PC-9 (cell line): ENCODE measurements at regions not wholly inside any gene's neighbourhood (a gene's known extent, or its start where the extent isn't known, plus 50 kb on each side); places are given as distances from the start of the nearest gene placed in this dataset.

Experiments
- BruUV-seq: library from RNA; stranded (reverse); fragments of 400-500 nt; replicated peaks from 2 replicates; lab custom pipeline; 2021; lab: Mats Ljungman, UMichigan
- CTCF ChIA-PET: fragments of 300-600 bp; sonication (Branson Sonifier 250); formaldehyde crosslinking; loops from one replicate; lab custom pipeline; 2022; ENCODE audit warnings: antibody characterized with exemption; lab: Charles Lee
- POLR2A ChIA-PET: fragments of 300-600 bp; sonication (Branson Sonifier 250); formaldehyde crosslinking; loops from one replicate; lab custom pipeline; 2022; ENCODE audit warnings: antibody characterized with exemption; ENCODE audit not compliant: unreplicated experiment; lab: Charles Lee
- DNase-seq, 2 experiments: peaks; one replicate each; pipeline versions ENCODE4 v3.0.0 to v3.0.0-alpha.2; 2015 to 2022; ENCODE audit warnings: mixed read lengths in 1 of 2
- H2AFZ ChIP-seq: fragments of 200-600 bp; sonication (generic); 2 replicates; pipeline ENCODE4 v1.8.1; 2017; ENCODE audit warnings: antibody characterized with exemption
- H3F3A ChIP-seq: fragments of 200-600 bp; sonication (generic); 2 replicates; pipeline ENCODE4 v1.8.1; 2017; ENCODE audit warnings: antibody characterized with exemption, mild to moderate bottlenecking, low read depth; ENCODE audit not compliant: insufficient read depth
- H3K27ac ChIP-seq: fragments of 200-600 bp; sonication (generic); 2 replicates; pipeline ENCODE4 v1.6.1; 2016; ENCODE audit warnings: mixed run types
- H3K27me3 ChIP-seq: fragments of 200-600 bp; sonication (generic); 2 replicates; pipeline ENCODE4 v1.6.1; 2016; ENCODE audit warnings: low read depth, mixed run types; ENCODE audit not compliant: insufficient read depth
- H3K36me3 ChIP-seq: fragments of 200-600 bp; sonication (generic); 2 replicates; pipeline ENCODE4 v1.6.1; 2016; ENCODE audit warnings: low read depth, mixed run types
- H3K4me1 ChIP-seq: fragments of 200-600 bp; sonication (generic); replicated peaks from 2 replicates; pipeline ENCODE4 v1.6.1; 2016; ENCODE audit warnings: mixed run types; ENCODE audit not compliant: insufficient read depth
- H3K4me2 ChIP-seq: fragments of 200-600 bp; sonication (generic); 2 replicates; pipeline ENCODE4 v1.6.1; 2017; ENCODE audit warnings: mixed run types
- H3K4me3 ChIP-seq: fragments of 200-600 bp; sonication (generic); 2 replicates; pipeline ENCODE4 v1.6.1; 2016; ENCODE audit warnings: mixed run types
- H3K79me2 ChIP-seq: fragments of 200-600 bp; sonication (generic); 2 replicates; pipeline ENCODE4 v1.6.1; 2017; ENCODE audit warnings: low read depth, mixed run types
- H3K9me2 ChIP-seq: fragments of 200-600 bp; sonication (generic); 2 replicates; pipeline ENCODE4 v1.8.1; 2017; ENCODE audit warnings: mild to moderate bottlenecking; ENCODE audit not compliant: insufficient read depth
- H3K9me3 ChIP-seq: fragments of 200-600 bp; sonication (generic); 2 replicates; pipeline ENCODE4 v1.8.1; 2016; ENCODE audit warnings: low read depth; ENCODE audit not compliant: insufficient read depth
- H4K20me1 ChIP-seq: fragments of 200-600 bp; sonication (generic); 2 replicates; pipeline ENCODE4 v1.8.1; 2017; ENCODE audit not compliant: insufficient read depth
- EZH2 ChIP-seq: fragments of 200-600 bp; sonication (generic); IDR thresholded peaks from 2 replicates; pipeline ENCODE4 v1.8.0; 2017; ENCODE audit warnings: antibody characterized with exemption, low read depth
- intact Hi-C: fragments of 100-400 bp; cut with micrococcal nuclease; formaldehyde crosslinking; loops from one replicate; pipeline ENCODE4 v1.10.0; 2022; ENCODE audit not compliant: unreplicated experiment
- TF ChIP-seq, protein P1 (sequence below): fragments of 200-600 bp; sonication (generic); conservative IDR thresholded peaks from 2 replicates; pipeline ENCODE4 v1.6.1; 2017; ENCODE audit warnings: mixed run types, antibody characterized with exemption, mild to moderate bottlenecking, moderate library complexity

DNA sequence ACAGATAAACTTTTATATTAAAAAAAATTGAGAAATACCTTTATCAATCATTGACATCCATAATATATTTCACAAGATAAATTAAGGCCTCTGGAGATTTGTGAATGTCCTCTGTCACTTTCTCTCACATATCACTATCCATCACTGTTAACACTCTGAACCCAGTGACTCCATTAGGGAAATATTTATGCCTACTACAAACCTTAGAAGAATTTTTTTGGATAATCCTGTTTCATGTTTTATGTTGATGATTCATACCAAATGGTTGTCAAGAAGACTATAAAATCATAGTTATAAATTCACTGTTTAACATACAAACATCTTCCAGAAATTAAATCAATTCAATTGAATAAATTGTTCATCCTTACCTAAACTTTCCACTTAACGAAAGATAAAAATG, 357.6 kb upstream of the CDH10 start:
- H3K4me2 ChIP-seq: no peak overlapping the region
- no peaks in the 10 kb centered on the region for H3F3A ChIP-seq
- H3K9me2 ChIP-seq: no peaks in the 10 kb centered on the region
- BruUV-seq: no TSS peak
- POLR2A ChIA-PET: no interaction called here
- no peaks in the 10 kb centered on the region for H3K27me3 ChIP-seq
- no peaks in the 10 kb centered on the region for H3K36me3 ChIP-seq
- no peak for DNase-seq
- no peak for TF ChIP-seq EZH2
- TF ChIP-seq, protein P1, sequence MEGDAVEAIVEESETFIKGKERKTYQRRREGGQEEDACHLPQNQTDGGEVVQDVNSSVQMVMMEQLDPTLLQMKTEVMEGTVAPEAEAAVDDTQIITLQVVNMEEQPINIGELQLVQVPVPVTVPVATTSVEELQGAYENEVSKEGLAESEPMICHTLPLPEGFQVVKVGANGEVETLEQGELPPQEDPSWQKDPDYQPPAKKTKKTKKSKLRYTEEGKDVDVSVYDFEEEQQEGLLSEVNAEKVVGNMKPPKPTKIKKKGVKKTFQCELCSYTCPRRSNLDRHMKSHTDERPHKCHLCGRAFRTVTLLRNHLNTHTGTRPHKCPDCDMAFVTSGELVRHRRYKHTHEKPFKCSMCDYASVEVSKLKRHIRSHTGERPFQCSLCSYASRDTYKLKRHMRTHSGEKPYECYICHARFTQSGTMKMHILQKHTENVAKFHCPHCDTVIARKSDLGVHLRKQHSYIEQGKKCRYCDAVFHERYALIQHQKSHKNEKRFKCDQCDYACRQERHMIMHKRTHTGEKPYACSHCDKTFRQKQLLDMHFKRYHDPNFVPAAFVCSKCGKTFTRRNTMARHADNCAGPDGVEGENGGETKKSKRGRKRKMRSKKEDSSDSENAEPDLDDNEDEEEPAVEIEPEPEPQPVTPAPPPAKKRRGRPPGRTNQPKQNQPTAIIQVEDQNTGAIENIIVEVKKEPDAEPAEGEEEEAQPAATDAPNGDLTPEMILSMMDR: no peak
- 0 out of 2 replicates have a peak, but pooled peaks cover 3% of the 10 kb centered on the region for H4K20me1 ChIP-seq
- no peaks in the 10 kb centered on the region for H3K79me2 ChIP-seq
- intact Hi-C loops: no loop called here
- H3K9me3 ChIP-seq: no peaks in the 10 kb centered on the region; the same call in 1 of the 2 replicates
- H3K4me1 ChIP-seq: no peaks in the 10 kb centered on the region
- no peak overlapping the region for H3K27ac ChIP-seq
- H3K4me3 ChIP-seq: no peak overlapping the region
- CTCF ChIA-PET: no interaction called here
- H2AFZ ChIP-seq: no peak overlapping the region

DNA sequence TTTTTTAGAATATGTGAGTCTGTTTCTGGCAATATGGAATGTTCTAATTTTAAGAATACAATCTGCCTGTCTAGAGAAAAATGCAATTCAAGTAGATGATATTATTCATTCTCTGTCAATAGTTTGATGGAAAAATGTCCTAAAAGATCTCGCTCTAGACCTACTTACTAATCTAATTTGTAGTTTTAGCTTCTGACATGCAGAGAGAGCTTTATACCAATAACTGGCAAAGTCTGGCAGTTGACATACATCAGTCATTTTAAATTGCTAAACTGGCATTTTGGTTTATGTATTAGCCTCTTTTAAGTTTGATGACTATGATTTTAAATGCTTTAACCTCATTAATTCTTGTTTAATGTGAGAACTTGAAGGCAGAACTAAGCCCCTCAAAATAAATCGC, 355.0 kb upstream of the CDH10 start:
- CTCF ChIA-PET: no interaction called here
- POLR2A ChIA-PET: no interaction called here

DNA sequence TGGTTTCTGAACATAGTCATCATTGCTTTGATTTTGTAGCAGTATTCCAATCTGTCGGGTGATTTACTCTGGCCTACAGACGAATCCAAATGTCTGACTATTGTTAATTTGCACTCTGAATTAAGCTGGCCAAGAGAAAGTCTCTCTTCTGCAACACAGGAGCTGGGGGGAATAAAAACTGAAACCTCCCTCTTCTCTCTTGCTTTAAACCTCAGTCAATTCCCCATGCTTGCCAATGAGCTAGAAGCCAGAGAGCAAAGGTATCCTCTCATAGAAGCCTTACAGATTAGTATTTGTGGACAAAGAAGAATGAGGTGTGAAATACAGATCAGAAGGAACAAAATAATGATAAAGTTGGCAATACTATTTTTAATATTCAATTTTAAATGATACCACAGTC, 353.9 kb upstream of the CDH10 start:
- CTCF ChIA-PET: no interaction called here

More for the DNA sequence above, 355.0 kb upstream of the CDH10 start:
- BruUV-seq: no TSS peak
- Histone ChIP-seq H3K79me2 (no peaks in the 10 kb centered on the region), H3K27me3 (no peaks in the 10 kb centered on the region), H3K36me3 (no peaks in the 10 kb centered on the region), H3K4me3 (no peak overlapping the region), H4K20me1 (no peaks in the 10 kb centered on the region), H3K27ac (no peak overlapping the region), H3K4me2 (no peak overlapping the region), H2AFZ (no peak overlapping the region), H3K9me2 (no peaks in the 10 kb centered on the region), H3K9me3 (no peaks in the 10 kb centered on the region; the same call in 1 of the 2 replicates), H3F3A (no peaks in the 10 kb centered on the region), H3K4me1 (no peaks in the 10 kb centered on the region)
- DNase-seq: no peak
- intact Hi-C loops: no loop called here
- no peak for TF ChIP-seq EZH2

More for the DNA sequence above, 353.9 kb upstream of the CDH10 start:
- Histone ChIP-seq H3K4me3 (no peak overlapping the region), H4K20me1 (no peaks in the 10 kb centered on the region), H3K27ac (no peak overlapping the region), H2AFZ (no peak overlapping the region), H3K27me3 (no peaks in the 10 kb centered on the region), H3F3A (no peaks in the 10 kb centered on the region), H3K4me2 (no peak overlapping the region), H3K9me3 (no peaks in the 10 kb centered on the region; the same call in 1 of the 2 replicates), H3K4me1 (no peaks in the 10 kb centered on the region), H3K79me2 (no peaks in the 10 kb centered on the region), H3K9me2 (no peaks in the 10 kb centered on the region), H3K36me3 (no peaks in the 10 kb centered on the region)
- POLR2A ChIA-PET: no interaction called here
- BruUV-seq: no TSS peak
- DNase-seq: no peak
- TF ChIP-seq, protein P1: no peak
- TF ChIP-seq EZH2: no peak
- intact Hi-C loops: no loop called here
